GM12865 (cell line): ENCODE measurements at regions not wholly inside any gene's neighbourhood (a gene's known extent, or its start where the extent isn't known, plus 50 kb on each side); places are given as distances from the start of the nearest gene placed in this dataset.
"Not testable (repeated sequence)": the region's sequence is repeated elsewhere in the genome, so short reads cannot be mapped to it uniquely, and the experiment has no call there.

ENCODE experiments used
- DNase-seq: peaks from one replicate; pipeline ENCODE4 v3.0.0; 2010; ENCODE audit warnings: low read depth
- H3K4me3 ChIP-seq: 2 replicates; pipeline ENCODE4 v1.5.1; 2011; ENCODE audit warnings: mild to moderate bottlenecking, low read depth, low read length, control low read depth
- CTCF ChIP-seq: IDR thresholded peaks from 2 replicates; pipeline ENCODE4 v1.5.1; 2011; ENCODE audit warnings: low read length, control low read depth, low read depth, inconsistent platforms; ENCODE audit not compliant: insufficient read depth; ENCODE audit errors: missing control alignments

- no peak for TF ChIP-seq CTCF
- DNase-seq, result no peak
- H3K4me3 ChIP-seq, result no peak overlapping the region
These were observed 684.4 kb upstream of the SYT4 start for GRCh38 chr18:43961722-43962121.

GRCh38 chr18:43964666-43965065 is 687.4 kb upstream of the SYT4 start:
- TF ChIP-seq CTCF, result no peak
- DNase-seq, result no peak

DNA sequence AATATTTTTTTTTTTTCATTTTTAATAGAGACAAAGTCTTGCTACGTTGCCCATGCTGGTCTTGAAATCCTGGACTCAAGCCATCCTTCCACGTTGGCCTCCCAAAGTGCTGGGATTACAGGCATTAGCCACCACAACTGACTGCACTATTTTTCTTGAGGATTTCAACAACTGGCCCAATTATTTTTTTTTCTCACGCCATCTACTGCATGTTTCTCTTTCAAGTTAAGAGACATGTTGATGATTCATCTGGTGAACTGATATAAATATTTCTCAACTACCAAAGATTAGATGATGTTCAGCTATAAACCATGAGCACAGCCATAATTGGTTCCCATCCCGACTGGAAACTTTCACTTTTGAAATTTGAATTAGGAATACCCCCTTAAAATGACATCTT is 688.4 kb upstream of the SYT4 start:
- H3K4me3 ChIP-seq, result no peak overlapping the region
- TF ChIP-seq CTCF, result no peak
- no peak for DNase-seq

More at GRCh38 chr18:43964666-43965065, 687.4 kb upstream of the SYT4 start:
- H3K4me3 ChIP-seq, result no peak overlapping the region

DNA sequence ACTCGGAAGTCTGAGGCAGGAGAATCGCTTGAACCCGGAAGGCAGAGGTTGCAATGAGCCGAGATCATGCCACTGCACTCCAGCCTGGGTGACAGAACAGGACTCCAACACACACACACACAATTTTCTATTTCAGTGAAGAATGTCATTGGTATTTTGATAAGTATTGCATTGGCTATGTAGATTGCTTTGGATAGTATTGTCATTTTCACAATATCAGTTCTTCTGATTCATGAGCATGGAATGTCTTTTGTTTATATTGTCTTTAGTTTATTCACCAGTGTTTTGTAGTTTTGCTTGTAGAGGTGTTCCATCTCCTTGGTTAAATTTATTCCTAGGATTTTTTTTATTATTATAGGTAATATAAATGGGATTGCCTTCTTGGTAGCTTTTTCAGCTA is 693.4 kb upstream of the SYT4 start:
- H3K4me3 ChIP-seq, result no peak overlapping the region
- no peak for DNase-seq
- no peak for TF ChIP-seq CTCF

- H3K4me3 ChIP-seq, result no peak overlapping the region
- no peak for TF ChIP-seq CTCF
- DNase-seq, result no peak
These were observed 700.9 kb upstream of the SYT4 start for GRCh38 chr18:43978174-43978573.

DNA sequence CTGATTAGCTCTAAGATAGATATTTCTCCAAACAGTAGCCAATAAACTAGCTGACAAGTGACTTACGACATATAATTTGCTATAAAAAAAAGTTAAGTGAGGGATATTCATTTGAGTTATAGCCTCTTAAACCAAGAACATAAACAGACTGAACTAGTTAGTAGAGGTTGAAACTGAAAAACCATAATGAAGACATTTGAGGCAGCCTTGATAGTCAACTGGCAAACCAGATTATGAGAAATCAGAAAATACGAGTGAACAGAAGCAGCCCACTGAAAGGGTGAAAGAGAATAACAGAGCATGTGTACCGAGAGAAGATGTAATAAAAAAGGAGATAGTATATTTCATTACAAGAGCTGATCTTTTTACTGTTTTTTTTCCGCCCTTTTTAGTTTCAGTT is 698.1 kb upstream of the SETBP1 start:
- no peak overlapping the region for H3K4me3 ChIP-seq
- TF ChIP-seq CTCF, result no peak
- no peak for DNase-seq

DNA sequence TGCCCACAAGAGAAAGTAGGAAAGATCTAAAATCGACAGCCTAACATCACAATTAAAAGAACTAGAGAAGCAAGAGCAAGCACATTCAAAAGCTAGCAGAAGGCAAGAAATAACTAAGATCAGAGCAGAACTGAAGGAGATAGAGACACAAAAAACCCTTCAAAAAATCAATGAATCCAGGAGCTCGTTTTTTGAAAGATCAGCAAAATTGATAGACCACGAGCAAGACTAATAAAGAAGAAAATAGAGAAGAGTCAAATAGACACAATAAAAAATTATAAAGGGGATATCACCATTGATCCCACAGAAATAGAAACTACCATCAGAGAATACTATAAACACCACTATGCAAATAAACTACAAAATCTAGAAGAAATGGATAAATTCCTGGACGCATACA is 693.6 kb upstream of the SETBP1 start:
- H3K4me3 ChIP-seq, DNase-seq: not testable (repeated sequence)

DNA sequence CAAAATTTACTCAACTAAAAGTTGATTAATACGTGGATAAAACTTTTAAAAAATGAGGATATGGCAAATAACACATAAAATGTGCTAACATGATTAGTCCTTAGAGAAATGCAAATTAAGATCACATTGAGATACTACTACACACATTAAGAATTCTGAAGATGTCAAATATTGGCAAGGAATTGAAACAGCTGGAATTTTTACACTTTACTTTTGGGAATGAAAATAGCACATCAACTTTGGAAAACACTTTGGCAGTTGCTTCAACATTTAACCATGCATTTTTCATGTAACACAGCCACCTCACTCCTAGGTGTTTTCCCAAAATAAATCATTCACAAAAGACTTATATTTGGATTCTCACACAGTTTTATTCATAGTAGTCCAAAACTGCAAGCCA is 687.9 kb upstream of the SETBP1 start:
- DNase-seq, result no peak

More for the DNA sequence above, 687.9 kb upstream of the SETBP1 start:
- H3K4me3 ChIP-seq, result no peak overlapping the region
- TF ChIP-seq CTCF, result no peak
